Loucy (cell line): ENCODE measurements at regions not wholly inside any gene's neighbourhood (a gene's known extent, or its start where the extent isn't known, plus 50 kb on each side); places are given as distances from the start of the nearest gene placed in this dataset.

ENCODE experiments used
- H2AFZ ChIP-seq: fragments of 200-600 bp; sonication (generic); 2 replicates; pipeline ENCODE4 v1.6.0; 2016; ENCODE audit warnings: antibody characterized with exemption, mild to moderate bottlenecking, low read length, moderate library complexity
- H3F3A ChIP-seq: fragments of 200-600 bp; 2 replicates; pipeline ENCODE4 v1.6.0; 2016; ENCODE audit warnings: antibody characterized with exemption, low read depth, mild to moderate bottlenecking
- H3K27me3 ChIP-seq: fragments of 200-600 bp; sonication (generic); 2 replicates; pipeline ENCODE4 v1.6.1; 2014; ENCODE audit warnings: low read length, mild to moderate bottlenecking; ENCODE audit not compliant: insufficient read depth, poor library complexity, severe bottlenecking
- H3K36me3 ChIP-seq: fragments of 200-600 bp; sonication (generic); 2 replicates; pipeline ENCODE4 v1.6.1; 2016; ENCODE audit warnings: low read length; ENCODE audit not compliant: insufficient read depth
- H3K4me1 ChIP-seq: fragments of 200-600 bp; sonication (generic); 2 replicates; pipeline ENCODE4 v1.5.1; 2014; ENCODE audit warnings: low read length, mild to moderate bottlenecking; ENCODE audit not compliant: insufficient read depth, poor library complexity, severe bottlenecking
- H3K4me2 ChIP-seq: fragments of 200-600 bp; sonication (generic); 2 replicates; pipeline ENCODE4 v1.6.0; 2014; ENCODE audit warnings: antibody characterized with exemption, low read length, low read depth, mild to moderate bottlenecking; ENCODE audit not compliant: poor library complexity, severe bottlenecking
- H3K4me3 ChIP-seq: fragments of 200-600 bp; sonication (generic); 2 replicates; pipeline ENCODE4 v1.5.1; 2014; ENCODE audit warnings: low read length, mild to moderate bottlenecking, mixed read lengths; ENCODE audit not compliant: poor library complexity, severe bottlenecking
- H3K79me2 ChIP-seq: fragments of 200-600 bp; sonication (generic); 2 replicates; pipeline ENCODE4 v1.6.1; 2014; ENCODE audit warnings: low read length; ENCODE audit not compliant: insufficient read depth
- H3K9ac ChIP-seq: fragments of 200-600 bp; sonication (generic); 2 replicates; pipeline ENCODE4 v1.6.0; 2014; ENCODE audit warnings: mild to moderate bottlenecking, low read depth, low read length, moderate library complexity; ENCODE audit not compliant: poor library complexity, severe bottlenecking
- H3K9me2 ChIP-seq: fragments of 200-600 bp; sonication (generic); replicated peaks from 2 replicates; pipeline ENCODE4 v1.6.1; 2016; ENCODE audit warnings: low read depth, low read length, mixed read lengths
- H3K9me3 ChIP-seq: fragments of 200-600 bp; sonication (generic); 2 replicates; pipeline ENCODE4 v1.6.1; 2014; ENCODE audit warnings: mild to moderate bottlenecking, antibody characterized with exemption, low read length, low read depth; ENCODE audit not compliant: insufficient read depth
- H4K20me1 ChIP-seq: fragments of 200-600 bp; sonication (generic); 2 replicates; pipeline ENCODE4 v1.6.0; 2014; ENCODE audit warnings: antibody characterized with exemption, low read length, mild to moderate bottlenecking; ENCODE audit not compliant: insufficient read depth, poor library complexity, severe bottlenecking
- EZH2phosphoT487 ChIP-seq: fragments of 200-600 bp; IDR thresholded peaks from 2 replicates; pipeline ENCODE4 v1.6.1; 2018; ENCODE audit warnings: antibody characterized with exemption, mild to moderate bottlenecking, moderate library complexity, borderline replicate concordance
- TF ChIP-seq, protein P1 (sequence below): fragments of 200-600 bp; sonication (generic); conservative IDR thresholded peaks from 2 replicates; pipeline ENCODE4 v1.5.1; 2014; ENCODE audit warnings: mild to moderate bottlenecking, antibody characterized with exemption, low read length

DNA sequence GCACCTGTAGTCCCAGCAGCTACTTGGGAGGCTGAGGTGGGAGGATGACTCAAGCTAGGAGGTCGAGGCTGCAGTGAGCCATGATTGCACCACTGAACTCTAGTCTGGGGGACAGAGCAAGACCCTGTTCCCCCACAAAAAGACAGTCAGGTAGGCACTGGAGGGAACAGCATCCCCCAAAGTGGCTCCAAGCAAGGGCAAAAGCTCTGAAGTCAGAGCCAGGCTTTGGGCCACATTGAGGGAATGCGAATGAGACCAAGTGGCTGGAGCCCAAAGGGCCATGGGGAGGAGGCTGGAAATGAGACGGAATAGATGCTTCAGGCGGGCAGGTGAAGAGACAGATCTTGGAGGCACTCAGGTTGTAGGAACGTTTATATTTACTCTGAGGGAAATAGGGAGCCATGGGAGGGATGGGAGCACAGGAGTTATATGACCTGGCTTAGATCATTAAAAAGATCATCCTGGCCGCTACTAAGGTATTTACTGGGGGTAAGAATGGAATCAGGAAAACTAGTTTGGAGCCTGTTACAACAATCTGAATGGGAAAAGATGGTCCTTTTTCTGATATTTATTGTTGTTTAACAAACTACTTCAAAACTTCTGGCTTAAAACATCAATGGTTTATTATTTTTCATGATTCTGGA, 229.6 kb upstream of the ZNF217 start:
- Histone ChIP-seq H3K4me1 (peaks cover 19% of the 10 kb centered on the region), H3K4me2 (no peak overlapping the region), H2AFZ (no peak overlapping the region), H3K9me3 (no peaks in the 10 kb centered on the region), H3K36me3 (no peaks in the 10 kb centered on the region), H3K9ac (no peak overlapping the region), H3K4me3 (no peak overlapping the region), H3K79me2 (no peaks in the 10 kb centered on the region), H3F3A (no peaks in the 10 kb centered on the region), H3K27me3 (no peaks in the 10 kb centered on the region), H3K9me2 (no peaks in the 10 kb centered on the region), H4K20me1 (no peaks in the 10 kb centered on the region)
- no peak for TF ChIP-seq EZH2phosphoT487
- TF ChIP-seq, protein P1, sequence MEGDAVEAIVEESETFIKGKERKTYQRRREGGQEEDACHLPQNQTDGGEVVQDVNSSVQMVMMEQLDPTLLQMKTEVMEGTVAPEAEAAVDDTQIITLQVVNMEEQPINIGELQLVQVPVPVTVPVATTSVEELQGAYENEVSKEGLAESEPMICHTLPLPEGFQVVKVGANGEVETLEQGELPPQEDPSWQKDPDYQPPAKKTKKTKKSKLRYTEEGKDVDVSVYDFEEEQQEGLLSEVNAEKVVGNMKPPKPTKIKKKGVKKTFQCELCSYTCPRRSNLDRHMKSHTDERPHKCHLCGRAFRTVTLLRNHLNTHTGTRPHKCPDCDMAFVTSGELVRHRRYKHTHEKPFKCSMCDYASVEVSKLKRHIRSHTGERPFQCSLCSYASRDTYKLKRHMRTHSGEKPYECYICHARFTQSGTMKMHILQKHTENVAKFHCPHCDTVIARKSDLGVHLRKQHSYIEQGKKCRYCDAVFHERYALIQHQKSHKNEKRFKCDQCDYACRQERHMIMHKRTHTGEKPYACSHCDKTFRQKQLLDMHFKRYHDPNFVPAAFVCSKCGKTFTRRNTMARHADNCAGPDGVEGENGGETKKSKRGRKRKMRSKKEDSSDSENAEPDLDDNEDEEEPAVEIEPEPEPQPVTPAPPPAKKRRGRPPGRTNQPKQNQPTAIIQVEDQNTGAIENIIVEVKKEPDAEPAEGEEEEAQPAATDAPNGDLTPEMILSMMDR, result no peak

DNA sequence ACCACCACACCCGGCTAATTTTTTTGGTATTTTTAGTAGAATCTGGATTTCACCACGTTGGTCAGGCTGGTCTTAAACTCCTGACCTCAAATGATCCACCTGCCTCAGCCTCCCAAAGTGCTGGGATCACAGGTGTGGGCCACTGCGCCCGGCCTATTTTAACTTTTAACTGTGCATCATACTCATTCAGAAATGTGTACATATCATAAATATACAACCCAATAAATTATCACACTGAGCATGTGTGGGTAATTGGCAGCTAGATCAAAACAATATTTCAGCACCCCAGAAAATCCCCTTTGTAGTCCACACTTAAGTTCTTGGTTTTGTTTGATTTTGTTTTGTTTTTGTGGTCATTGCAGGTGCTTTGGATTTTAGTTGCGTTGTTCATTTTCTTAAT, 228.9 kb upstream of the ZNF217 start:
- H3K27me3 ChIP-seq, result no peaks in the 10 kb centered on the region
- no peak overlapping the region for H3K4me3 ChIP-seq
- no peaks in the 10 kb centered on the region for H3K36me3 ChIP-seq
- H4K20me1 ChIP-seq, result no peaks in the 10 kb centered on the region
- peaks cover 12% of the 10 kb centered on the region for H3K4me1 ChIP-seq
- no peaks in the 10 kb centered on the region for H3K9me3 ChIP-seq
- H3K79me2 ChIP-seq, result no peaks in the 10 kb centered on the region
- H2AFZ ChIP-seq, result no peak overlapping the region
- TF ChIP-seq EZH2phosphoT487, result no peak
- TF ChIP-seq, protein P1, result no peak
- H3K9ac ChIP-seq, result no peak overlapping the region
- no peaks in the 10 kb centered on the region for H3F3A ChIP-seq
- H3K4me2 ChIP-seq, result no peak overlapping the region
- no peaks in the 10 kb centered on the region for H3K9me2 ChIP-seq

DNA sequence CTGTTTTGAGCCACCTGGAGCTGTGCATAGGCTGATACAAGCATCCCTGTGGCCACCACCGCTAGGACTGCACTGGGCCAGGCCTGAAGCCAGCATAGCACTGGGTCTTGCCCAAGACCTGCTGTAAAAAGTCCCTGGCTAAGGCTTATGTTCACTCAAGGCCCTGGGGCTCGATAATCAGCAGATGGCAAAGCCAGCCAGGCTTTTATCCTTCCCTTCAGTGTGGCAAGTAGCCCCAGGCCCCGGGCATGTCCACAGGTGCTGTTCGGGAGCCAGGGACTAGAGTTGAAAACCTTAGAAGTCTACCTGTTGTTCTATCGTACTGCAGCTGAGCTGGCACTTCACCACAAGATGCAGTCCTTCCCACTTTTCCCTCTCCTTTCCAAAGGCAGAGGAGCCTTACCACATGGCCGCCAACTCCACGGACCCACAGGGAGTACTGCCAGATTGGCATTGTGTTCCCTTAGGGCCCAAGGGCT, 226.4 kb upstream of the ZNF217 start:
- Histone ChIP-seq H3K9ac (no peak overlapping the region), H4K20me1 (no peaks in the 10 kb centered on the region), H3K79me2 (no peaks in the 10 kb centered on the region), H3K36me3 (no peaks in the 10 kb centered on the region), H3K9me3 (no peaks in the 10 kb centered on the region), H3K9me2 (no peaks in the 10 kb centered on the region), H3K4me1 (no peaks in the 10 kb centered on the region), H3K4me2 (no peak overlapping the region), H2AFZ (no peak overlapping the region), H3K27me3 (no peaks in the 10 kb centered on the region), H3K4me3 (no peak overlapping the region), H3F3A (no peaks in the 10 kb centered on the region)
- TF ChIP-seq, protein P1, result no peak
- no peak for TF ChIP-seq EZH2phosphoT487
